GM21381 (cell line): ENCODE measurements at regions not wholly inside any gene's neighbourhood (a gene's known extent, or its start where the extent isn't known, plus 50 kb on each side); places are given as distances from the start of the nearest gene placed in this dataset.

Experiments
- ATAC-seq: cut with Tn5 transposase; IDR thresholded peaks from one replicate; pipeline ENCODE4 v1.9.1; 2021; ENCODE audit warnings: mild to moderate bottlenecking, moderate library complexity; ENCODE audit not compliant: unreplicated experiment

DNA sequence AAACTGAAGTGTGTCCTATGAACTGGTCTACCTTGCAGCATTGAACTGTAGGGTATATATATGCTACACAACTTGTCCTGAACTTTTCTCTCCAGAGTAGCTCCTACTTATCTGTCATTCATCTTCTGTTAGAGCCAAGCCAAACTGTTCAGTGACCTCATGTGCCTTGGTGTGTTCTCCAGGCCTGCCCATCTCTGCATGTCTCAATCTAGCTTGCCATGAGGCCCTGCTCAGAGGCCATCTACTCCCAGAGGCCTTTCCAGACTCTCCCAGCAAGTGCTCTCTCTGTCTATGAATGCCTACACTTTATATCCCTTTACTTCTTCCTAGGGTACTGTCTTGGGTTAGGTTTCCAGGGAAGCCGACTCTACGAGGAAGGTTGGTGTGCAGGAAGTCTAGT, 99.8 kb upstream of the MTPN start:
- no peak for ATAC-seq

DNA sequence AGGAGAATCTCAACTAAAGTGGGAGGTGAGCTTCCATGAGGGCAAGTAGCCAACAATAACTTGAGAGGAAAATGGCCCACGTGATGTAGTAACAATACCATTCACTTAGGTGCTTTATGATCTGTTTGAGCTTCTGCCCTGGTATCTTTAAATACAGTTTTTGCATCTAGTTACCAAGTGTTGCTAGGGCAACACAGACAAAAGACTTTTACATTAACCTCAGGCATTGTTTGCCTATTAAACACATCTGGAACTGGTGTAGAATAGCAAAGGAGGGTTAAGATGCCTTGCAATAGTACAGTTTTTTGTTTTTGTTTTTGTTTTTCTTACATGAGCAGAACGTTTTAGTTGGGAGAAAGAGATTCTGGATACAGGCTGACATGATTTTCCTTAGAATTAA, 97.7 kb upstream of the MTPN start:
- ATAC-seq: no peak

DNA sequence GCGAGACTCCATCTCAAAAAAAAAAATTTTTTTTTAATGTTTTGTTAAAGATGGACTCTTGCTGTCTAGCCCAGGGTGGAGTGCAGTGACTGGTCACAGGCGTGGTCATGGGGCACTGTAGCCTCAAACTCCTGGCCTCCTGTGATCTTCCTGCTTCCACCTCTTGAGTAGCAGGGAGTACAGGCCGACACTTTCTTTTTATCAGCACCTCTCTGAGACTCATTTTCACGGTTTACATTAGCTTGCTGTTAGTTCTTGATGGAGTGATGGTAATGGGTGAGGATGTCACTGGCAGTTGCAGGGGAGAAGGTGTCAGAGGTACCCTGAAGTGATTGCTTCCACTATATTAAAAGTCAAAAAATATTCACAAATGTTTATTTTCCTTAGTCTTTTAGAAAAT, 95.3 kb upstream of the MTPN start:
- no peak for ATAC-seq

DNA sequence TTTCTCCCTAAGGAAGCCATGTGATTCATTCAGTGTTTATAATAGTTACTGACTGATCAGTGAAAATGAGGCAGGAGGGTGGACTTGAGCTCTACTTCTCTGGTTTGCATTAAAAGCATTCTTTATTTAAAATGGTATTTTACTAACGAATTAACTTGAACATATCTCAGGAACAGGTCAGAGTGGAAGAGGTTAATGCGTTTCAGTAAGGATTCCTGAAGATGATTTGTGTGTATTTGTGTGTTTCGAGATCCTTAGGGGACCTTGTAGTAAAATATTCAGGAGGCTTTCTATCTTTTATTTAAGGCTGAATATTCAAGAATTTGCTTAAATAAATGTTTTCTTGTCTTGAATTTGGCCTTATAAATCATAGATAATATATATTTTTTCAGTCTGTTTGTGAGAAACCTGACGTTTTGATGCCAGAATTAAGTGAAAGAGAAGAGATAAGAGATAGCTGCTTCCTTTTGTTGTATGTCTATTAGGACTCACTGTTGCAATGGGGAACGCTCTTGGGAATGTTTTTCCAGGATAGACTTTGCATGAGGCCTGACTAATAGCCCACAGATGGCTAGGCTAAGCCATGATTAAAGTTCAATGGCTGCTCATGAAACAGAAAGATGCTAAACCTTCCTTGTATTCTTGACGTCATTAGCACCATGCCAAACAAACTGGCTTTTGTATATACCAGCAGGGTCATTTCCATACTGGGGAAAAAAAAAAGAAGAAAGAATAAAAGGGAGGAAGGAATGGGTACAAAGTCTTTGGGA, 93.8 kb upstream of the MTPN start:
- ATAC-seq: no peak

DNA sequence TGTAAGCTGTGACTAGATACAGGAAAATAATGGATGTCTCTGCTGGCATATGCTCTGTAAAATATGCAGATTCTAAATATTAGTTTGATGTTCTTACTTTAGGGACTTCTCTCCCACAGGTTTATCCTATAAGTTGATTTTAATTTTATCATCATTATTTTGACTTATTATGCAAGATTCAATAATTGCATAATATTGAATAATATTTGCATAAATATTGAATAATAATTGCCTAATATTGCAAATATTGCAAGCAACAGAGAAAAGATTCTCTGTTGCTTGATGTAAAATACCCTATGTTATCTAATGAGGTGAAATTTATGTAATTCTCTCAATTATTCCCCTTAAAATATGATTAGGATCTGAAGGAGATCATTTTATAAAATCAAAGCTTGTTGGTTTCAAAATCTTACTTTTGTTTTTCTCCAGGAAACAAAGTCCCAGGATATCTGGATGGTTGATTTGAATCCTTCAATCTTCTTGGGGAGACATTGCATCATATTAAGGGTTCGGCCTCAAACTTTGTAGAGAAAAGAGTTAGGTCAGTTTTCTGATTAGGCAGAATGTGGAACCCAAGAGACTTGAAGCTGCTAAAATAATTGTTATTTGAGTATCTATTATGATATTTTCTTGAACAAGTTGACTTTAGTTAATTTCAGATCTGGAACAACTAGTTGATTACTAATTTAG, 92.8 kb upstream of the MTPN start:
- no peak for ATAC-seq

DNA sequence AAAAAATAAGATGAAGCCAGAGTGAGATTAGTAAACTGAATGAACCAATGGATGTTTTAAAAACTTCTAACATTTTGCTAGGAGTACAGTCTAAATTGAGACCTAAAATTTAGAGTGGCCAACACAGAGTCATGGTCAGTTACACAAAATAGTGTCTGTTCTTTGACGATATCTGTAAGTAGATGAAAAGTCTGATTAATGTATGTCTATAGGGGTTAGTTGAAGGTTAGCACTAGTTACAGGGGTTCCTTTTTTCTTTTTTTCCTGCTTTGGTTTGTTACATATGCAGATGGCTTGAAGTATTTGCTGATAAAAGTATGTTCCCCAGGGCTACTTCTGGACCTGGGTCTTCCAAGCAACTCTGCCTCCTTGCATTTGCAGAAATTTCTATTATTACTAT, 90.1 kb upstream of the MTPN start:
- no peak for ATAC-seq

DNA sequence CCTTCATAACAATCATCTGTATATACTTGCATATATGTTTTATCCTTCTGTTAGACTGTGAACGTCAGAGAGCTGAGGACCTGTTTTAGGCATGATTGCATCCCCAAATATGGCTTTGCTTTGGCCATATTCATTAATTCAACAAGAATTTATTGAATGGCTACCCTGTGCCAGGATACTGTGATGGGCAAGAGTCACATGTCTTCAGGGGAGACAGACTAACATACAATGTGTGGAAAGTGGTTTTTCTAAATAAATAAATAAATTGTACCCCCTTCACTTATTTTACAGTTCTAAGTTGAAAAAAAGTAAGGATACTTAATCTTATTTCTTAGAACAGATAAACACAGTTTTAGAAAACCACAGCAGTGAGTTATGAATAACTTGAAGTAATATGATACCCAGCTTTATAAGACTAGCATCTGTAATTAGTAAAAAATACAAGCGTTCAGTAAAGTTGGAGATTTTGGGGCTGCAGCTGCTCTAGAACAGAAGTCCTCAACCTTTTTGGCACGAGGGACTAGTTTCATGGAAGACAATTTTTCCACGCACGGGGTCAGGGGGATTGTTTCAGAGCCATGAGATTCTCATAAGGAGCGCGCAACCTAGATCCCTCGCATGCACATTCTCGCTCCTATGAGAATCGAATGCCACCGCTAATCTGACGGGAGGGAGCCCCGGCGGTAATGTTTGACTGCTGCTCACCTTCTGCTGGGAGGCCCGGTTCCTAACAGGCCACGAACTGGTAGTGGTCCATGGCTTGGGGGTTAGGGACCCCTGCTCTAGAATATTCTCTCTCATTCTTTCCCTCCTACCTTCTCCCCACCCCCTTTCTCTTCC, 89.4 kb upstream of the MTPN start:
- no peak for ATAC-seq

DNA sequence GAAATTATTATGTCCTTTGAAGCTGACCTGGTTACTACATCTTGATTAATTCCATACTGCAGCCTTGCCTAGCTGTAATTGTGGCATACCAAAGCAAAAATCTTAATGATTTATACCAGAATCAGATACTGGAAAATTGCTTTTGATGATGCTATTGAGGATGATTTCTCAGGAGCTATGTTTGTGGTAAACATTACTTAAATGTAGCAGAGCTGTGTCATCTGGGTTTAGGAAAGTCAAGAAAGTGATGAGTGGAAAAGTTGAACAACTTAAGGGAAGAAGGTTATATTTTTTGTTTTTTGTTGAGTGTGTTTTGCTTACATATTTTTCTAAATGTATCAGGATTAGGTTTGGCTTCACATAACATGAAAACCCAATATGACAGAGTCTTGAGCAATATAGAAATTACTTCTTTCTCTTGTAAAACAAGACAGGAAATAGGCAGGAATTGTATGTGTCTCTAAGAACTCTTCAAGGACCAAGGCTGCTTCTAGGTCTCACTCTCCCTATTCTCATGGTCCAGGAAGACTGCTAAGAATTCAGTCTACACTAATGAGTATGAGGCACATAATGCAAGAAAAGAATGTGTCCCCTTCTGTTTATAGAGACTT, 87.6 kb upstream of the MTPN start:
- no peak for ATAC-seq

DNA sequence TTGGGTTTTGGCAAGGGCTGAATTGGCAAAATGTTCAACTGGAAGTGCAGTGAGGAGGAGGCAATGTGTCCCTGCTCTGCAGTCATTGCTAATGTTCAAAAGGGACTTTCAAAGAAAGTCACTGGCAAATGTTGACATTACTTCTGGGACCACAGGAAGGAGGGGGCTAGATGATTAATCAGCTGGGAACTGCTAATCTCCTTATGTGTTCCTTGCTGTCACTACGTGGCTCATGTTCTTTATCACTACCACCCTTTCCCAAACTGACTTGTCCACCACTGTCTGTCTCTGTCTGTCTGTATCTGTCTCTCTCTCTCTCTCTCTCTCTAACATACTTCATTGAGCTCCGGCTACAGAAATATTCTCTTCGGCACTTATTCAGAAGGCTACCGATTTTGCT, 86.9 kb upstream of the MTPN start:
- no peak for ATAC-seq

DNA sequence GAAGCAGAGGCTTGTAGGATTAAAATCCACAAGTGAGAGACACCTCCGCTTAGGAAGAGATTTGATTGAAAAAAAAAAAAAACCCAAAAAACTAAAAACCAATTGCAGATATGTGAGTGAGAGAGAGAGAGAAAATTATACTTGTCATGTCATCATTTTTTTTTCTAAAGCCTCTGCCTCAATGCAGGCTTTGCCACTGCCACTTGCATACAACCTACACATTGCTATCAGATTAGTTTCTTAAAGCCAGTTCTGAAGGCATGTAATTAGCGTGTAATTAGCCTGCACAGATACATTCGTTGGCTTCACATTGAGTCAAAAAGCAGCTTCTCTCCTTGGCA, 86.1 kb upstream of the MTPN start:
- ATAC-seq: no peak

DNA sequence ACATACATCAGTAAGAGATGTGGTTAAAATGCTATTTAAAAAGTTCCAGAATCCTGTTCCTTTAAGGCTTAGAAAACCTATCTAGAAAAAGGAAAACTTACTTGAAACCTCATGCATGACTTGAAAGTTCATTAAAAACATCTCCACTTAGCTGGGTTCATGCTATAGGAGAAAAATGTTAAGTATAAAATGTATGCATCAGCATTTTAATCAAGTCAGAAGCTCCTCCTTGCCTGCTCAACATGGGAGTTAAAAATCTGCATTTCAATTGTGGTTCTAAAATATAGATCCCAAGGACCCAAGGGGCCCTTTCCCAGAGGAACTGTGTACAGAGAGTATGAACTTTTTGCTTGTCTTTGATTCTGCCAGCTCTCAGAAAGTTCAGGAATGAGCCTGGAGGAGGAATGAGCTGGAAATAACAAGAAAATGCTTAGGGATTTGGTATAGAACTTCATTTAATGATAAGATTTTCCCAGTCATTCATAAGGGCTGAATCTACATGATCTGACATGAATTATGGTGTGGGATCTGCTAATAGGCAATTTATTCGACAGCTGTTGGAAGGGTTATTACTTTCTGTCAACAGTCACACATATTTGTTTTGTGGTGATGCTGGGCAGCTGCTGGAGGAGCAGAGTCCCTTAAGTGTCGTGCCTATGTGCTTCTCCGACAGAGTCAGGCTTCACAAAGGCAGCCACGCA, 85.6 kb upstream of the MTPN start:
- ATAC-seq: no peak

DNA sequence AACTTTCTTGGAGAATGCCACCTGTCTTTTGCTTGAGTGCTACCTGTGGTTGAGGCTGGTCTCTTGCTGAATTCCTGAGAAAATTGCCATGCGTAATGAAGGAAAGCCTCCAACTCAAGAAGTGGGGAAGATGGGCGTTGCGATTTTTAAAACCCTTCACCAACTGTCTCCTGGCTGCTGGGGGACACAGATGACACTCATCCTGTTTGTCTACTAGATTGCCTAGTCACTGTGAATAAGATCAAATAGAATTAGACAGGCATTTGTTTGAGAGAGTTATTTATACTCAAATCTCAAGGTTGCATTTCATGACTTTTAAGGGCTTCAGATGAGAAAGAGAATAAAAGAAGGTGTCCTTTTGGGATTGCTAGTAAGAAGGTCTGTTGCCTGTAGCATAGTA, 84.3 kb upstream of the MTPN start:
- no peak for ATAC-seq

DNA sequence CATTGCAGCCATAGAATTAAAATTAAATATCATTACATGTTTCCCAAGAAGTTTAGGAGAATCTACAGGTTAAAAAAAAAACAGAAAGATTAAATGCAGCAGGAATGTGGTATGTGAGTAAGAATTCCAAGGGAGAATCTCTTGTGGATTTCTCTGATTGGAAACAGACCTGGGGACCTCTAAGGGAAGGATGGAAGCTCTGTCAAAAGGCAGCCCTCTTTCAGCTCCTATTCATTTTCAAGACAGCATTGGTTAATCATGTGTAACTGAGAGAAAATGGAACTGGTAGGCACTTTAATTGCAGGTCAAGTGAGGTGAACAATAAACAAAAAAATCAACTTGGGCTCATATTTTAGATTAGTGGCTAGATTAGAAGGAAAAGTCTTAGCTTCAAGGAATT, 81.4 kb upstream of the MTPN start:
- ATAC-seq: no peak

DNA sequence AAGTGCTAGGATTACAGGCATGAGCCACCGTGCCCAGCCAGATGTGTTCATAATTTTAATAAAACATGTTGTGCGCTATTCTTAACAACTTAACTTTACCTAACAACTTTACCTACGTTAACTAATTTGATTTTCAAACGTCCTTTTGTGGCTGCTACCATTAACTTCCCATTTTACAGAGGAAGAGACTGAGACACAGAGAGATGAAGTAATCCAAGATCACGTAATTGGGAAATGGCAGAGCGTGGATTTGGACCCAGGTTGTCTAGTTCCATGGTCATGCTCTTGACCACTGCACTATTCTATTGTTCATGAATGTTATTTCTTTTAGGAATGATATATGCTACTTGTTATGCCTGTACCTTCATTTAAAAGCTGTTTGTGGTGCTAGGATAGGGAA, 80.3 kb upstream of the MTPN start:
- no peak for ATAC-seq

DNA sequence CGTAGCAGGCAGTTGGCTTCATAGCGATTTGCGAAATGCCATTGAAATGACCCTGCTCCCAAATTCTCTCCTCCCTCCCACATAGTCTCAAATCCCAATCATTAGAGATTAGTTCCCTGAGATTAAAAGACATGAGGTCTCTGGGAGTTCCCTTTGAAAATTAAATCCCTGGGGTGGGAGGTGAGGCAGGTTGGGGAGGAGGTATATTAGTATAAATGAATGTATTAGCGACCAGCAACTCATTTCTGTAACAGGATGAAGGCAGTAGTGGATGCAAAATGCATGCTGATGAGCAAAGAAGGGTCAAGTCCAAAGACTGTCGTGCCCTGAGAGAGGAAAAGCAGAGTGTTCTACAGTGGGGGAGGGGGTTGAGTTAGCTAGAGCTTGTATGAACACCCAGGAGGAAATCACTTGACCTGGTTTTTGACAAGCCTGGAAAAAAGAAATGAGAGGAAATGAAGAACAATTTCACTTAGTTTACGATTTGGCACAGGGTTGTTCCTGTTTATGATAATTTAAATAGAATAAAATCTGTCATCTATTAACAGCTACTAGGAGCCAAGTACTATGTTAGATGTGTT, 79.6 kb upstream of the MTPN start:
- ATAC-seq: no peak

DNA sequence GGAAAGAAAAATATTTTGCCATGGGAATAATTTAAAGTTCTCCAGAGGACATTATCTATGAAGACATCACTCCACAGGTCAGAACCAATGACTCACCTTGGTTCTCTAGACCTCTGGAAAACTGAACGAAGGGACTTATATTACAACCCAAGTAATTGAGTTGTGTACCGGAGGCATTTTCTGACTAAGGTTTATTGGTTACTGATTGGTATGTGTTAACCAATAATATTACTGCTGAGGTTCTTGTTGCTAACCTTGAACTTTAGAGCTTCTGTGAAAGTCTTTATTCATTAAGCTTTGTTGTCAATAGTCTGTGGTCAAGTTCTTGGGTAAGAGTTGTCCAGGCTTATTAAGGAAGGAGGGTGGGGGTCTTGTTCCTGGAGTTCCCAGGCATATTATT, 78.1 kb upstream of the MTPN start:
- no peak for ATAC-seq

DNA sequence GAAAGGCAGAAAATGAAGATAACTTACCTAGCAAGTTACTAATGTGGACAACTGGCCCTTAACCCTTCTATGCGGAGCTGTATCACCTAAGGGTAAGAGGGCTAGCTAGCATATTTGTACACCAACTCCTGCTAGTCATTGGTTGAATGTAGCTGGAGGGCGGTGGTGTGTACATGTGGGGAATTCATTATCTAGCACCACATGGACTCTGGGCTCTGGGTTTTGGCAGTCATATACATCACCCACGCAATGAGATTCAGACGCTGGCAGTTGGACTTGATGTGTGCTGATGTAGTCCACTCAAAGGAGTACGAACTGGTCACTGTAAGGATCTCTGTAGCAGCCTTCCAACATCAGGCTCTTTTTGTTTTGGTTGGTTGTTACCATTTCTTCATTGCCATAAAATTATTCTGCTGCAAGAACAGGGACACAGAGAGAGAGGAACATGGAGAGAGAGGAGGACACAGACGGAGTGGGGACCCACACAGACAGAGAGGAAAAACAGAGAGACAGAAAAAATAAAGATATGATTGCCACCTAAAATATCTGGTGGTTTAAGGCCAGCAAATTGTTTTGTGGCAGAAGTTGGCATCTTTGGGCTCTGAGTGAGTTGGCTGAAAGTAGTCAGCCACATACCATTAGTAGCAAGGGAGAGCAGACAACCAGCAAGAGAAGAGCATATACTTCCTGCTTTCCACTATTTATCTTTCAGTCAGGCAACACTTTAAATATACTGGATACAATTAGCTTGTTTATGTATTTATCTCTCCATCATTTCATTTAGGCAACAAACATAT, 76.7 kb upstream of the MTPN start:
- ATAC-seq: no peak

DNA sequence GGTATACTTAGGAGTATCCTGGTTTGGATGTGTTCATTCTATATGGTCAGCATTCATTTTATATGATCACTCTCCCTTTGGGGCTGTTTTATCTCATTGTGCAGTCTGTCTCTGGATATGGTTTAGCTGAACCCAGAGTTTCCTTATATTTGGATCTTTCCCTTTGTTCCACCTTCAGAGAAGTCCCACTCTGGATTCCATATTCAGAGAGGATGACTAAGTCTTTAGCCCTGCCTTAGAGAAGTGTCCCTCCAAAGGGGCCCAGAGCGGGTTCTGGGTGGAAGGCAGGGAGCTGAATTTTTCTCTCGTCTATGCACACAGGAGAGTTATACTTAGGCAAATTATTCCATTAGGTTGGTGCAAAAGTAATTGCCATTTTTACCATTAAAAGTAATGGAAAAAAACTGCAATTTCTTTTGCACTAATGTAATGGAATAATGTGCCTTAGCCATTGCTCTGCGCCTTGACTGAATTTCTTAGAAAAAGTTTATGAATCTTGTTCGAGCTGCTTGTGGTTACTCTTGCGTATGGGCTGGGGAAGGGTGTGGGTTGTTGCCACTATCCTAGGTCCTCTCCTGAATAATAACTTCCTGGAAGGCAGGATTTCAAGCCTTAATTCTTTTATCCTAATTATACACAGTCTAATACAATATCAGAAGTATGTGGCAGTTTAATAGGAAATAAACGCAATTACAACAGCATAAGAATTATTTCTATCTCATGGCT, 74.2 kb upstream of the MTPN start:
- no peak for ATAC-seq

DNA sequence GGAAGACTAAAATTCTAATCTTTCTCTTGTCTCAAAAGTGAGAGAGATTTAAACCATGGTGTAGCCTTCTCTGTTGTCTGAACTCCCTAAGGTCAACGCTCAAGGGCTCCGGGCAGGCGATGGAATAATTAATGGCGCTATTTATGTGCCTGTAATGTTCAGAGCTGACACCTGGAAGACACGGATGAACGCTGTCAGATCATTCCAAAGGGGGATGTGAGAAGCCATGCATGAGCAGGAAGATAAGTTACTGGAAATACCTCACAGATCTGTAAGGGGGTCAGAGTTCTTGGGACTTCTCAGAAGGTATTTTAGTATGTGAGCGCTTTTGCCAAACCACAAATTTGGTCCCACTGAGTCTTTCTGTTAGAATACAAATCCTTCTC, 73.3 kb upstream of the MTPN start:
- ATAC-seq: no peak
